ENCODE measurements at regions not wholly inside any gene's neighbourhood (a gene's known extent, or its start where the extent isn't known, plus 50 kb on each side); places are given as distances from the start of the nearest gene placed in this dataset.
"Not testable (repeated sequence)": the region's sequence is repeated elsewhere in the genome, so short reads cannot be mapped to it uniquely, and the experiment has no call there.

- no peaks in the 10 kb centered on the region for H3K36me3 ChIP-seq
- no peaks in the 10 kb centered on the region for H3K9me3 ChIP-seq
- H3K4me3 ChIP-seq, result no peak overlapping the region
- H3K27me3 ChIP-seq, result peaks cover 0 to 3% (median 0%) of the 10 kb centered on the region in 3 donors
- H3K4me1 ChIP-seq, result no peaks in the 10 kb centered on the region
- no peak for DNase-seq
- WGBS, 2 donors, result 69 to 72% methylated on average over 9 of the region's 9 CpGs
- intact Hi-C loops (cut with DNase I), result no loop called here
- TF ChIP-seq CTCF (IDR thresholded peaks at IDR 0.05), result no peak
- no peak for TF ChIP-seq EP300 (IDR thresholded peaks at IDR 0.05)
- no peak for TF ChIP-seq POLR2AphosphoS5 (IDR thresholded peaks at IDR 0.05)
- no peak for TF ChIP-seq POLR2A (IDR thresholded peaks at IDR 0.05)
- no peak overlapping the region for H3K27ac ChIP-seq
Measured at GRCh38 chr2:236919209-236919608, 166.5 kb upstream of the COPS8 start.

- H3K27ac ChIP-seq; H3K36me3 ChIP-seq; H3K4me1 ChIP-seq; H3K9me3 ChIP-seq; H3K4me3 ChIP-seq; DNase-seq; H3K27me3 ChIP-seq; intact Hi-C loops (cut with DNase I): not testable (repeated sequence)
- WGBS, 2 donors, result 91 to 92% methylated on average over 11 of the region's 11 CpGs
Measured at GRCh38 chr2:236919801-236920379, 165.8 kb upstream of the COPS8 start.

- no peak overlapping the region for H3K27ac ChIP-seq
- no peak overlapping the region for H3K4me3 ChIP-seq
- H3K27me3 ChIP-seq, result peaks cover 0 to 3% (median 0%) of the 10 kb centered on the region in 3 donors
- no peak for TF ChIP-seq EP300 (IDR thresholded peaks at IDR 0.05)
- TF ChIP-seq POLR2A (IDR thresholded peaks at IDR 0.05), result no peak
- no peak for TF ChIP-seq POLR2AphosphoS5 (IDR thresholded peaks at IDR 0.05)
- TF ChIP-seq CTCF (IDR thresholded peaks at IDR 0.05), result no peak
- 90 to 94% methylated on average over 7 of the region's 7 CpGs for WGBS, 2 donors
- no peaks in the 10 kb centered on the region for H3K4me1 ChIP-seq
- H3K9me3 ChIP-seq, result no peaks in the 10 kb centered on the region
- intact Hi-C loops (cut with DNase I), result no loop called here
- H3K36me3 ChIP-seq, result no peaks in the 10 kb centered on the region
- DNase-seq, result no peak
Measured at GRCh38 chr2:236922061-236922460, 163.6 kb upstream of the COPS8 start.

- no peaks in the 10 kb centered on the region for H3K9me3 ChIP-seq
Measured at GRCh38 chr2:236928380-236929037, 157.2 kb upstream of the COPS8 start.

More at GRCh38 chr2:236928380-236929037, 157.2 kb upstream of the COPS8 start:
- 29 to 37% methylated on average over 8 of the region's 8 CpGs for WGBS, 2 donors
- TF ChIP-seq CTCF (IDR thresholded peaks at IDR 0.05), result no peak
- no peak for TF ChIP-seq POLR2AphosphoS5 (IDR thresholded peaks at IDR 0.05)
- TF ChIP-seq POLR2A (IDR thresholded peaks at IDR 0.05), result no peak
- TF ChIP-seq EP300 (IDR thresholded peaks at IDR 0.05), result no peak
- no peaks in the 10 kb centered on the region for H3K27me3 ChIP-seq
- H3K36me3 ChIP-seq, result no peaks in the 10 kb centered on the region
- no peaks in the 10 kb centered on the region for H3K4me1 ChIP-seq
- H3K4me3 ChIP-seq, result peak overlapping the region; percentile 4 to 30 (median 16)
- intact Hi-C loops (cut with DNase I), result no loop called here
- DNase-seq, result no peak
- no peak overlapping the region for H3K27ac ChIP-seq
